Activated CD8-positive, alpha-beta T cell treated with anti-CD3 and anti-CD28 coated beads for 36 hours (primary cell): ENCODE measurements at regions not wholly inside any gene's neighbourhood (a gene's known extent, or its start where the extent isn't known, plus 50 kb on each side); places are given as distances from the start of the nearest gene placed in this dataset.

Experiments used
- ATAC-seq: fragments of 200-7000 bp; cut with Tn5 transposase; one replicate; pipeline ENCODE4 v1.10.0; 2021; ENCODE audit warnings: mild to moderate bottlenecking, moderate library complexity
- CTCF ChIA-PET: fragments of 350-600 bp; sonication (Branson Sonifier 250); formaldehyde crosslinking; loops from one replicate; lab custom pipeline; 2021; ENCODE audit warnings: antibody characterized with exemption; lab: Charles Lee
- POLR2A ChIA-PET: fragments of 350-600 bp; sonication (Branson Sonifier 250); formaldehyde crosslinking; loops from one replicate; lab custom pipeline; 2021; ENCODE audit warnings: antibody characterized with exemption; lab: Charles Lee
- DNase-seq: peaks from one replicate; pipeline ENCODE4 v3.0.0-alpha.2; 2020
- H3K27ac Mint-ChIP-seq: one replicate; pipeline ENCODE4 v1.8.0; 2021; ENCODE audit warnings: mild to moderate bottlenecking, mixed read lengths
- H3K27me3 Mint-ChIP-seq: one replicate; pipeline ENCODE4 v1.8.0; 2021; ENCODE audit warnings: mixed read lengths
- H3K36me3 Mint-ChIP-seq: one replicate; pipeline ENCODE4 v1.8.0; 2021; ENCODE audit warnings: low read depth, mixed read lengths
- H3K4me1 Mint-ChIP-seq: one replicate; pipeline ENCODE4 v1.8.0; 2021; ENCODE audit warnings: low read depth, mixed read lengths
- H3K4me3 Mint-ChIP-seq: one replicate; pipeline ENCODE4 v1.8.0; 2021; ENCODE audit warnings: mild to moderate bottlenecking, moderate library complexity, mixed read lengths
- H3K9me3 Mint-ChIP-seq: one replicate; pipeline ENCODE4 v1.8.0; 2021; ENCODE audit warnings: mixed read lengths
- intact Hi-C: fragments of 100-400 bp; cut with micrococcal nuclease; formaldehyde crosslinking; loops from one replicate; pipeline ENCODE4 v1.10.0; 2022
- TF ChIP-seq, protein P1 (sequence below): fragments of 200-600 bp; IDR thresholded peaks from one replicate; pipeline ENCODE4 v1.8.0; 2022; ENCODE audit warnings: antibody characterized with exemption, mild to moderate bottlenecking

- TF ChIP-seq, protein P1, sequence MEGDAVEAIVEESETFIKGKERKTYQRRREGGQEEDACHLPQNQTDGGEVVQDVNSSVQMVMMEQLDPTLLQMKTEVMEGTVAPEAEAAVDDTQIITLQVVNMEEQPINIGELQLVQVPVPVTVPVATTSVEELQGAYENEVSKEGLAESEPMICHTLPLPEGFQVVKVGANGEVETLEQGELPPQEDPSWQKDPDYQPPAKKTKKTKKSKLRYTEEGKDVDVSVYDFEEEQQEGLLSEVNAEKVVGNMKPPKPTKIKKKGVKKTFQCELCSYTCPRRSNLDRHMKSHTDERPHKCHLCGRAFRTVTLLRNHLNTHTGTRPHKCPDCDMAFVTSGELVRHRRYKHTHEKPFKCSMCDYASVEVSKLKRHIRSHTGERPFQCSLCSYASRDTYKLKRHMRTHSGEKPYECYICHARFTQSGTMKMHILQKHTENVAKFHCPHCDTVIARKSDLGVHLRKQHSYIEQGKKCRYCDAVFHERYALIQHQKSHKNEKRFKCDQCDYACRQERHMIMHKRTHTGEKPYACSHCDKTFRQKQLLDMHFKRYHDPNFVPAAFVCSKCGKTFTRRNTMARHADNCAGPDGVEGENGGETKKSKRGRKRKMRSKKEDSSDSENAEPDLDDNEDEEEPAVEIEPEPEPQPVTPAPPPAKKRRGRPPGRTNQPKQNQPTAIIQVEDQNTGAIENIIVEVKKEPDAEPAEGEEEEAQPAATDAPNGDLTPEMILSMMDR: no peak
- Mint-ChIP-seq H3K4me1 (no peaks in the 10 kb centered on the region), H3K27me3 (no peaks in the 10 kb centered on the region), H3K9me3 (no peaks in the 10 kb centered on the region), H3K36me3 (no peaks in the 10 kb centered on the region), H3K27ac (no peak overlapping the region), H3K4me3 (no peak overlapping the region)
- ATAC-seq (no peak), DNase-seq (no peak)
- ChIA-PET POLR2A (no interaction called here), CTCF (no interaction called here)
- intact Hi-C loops: no loop called here
Observed at GRCh38 chr10:83965473-83965872, 173.8 kb upstream of the GHITM start.

DNA sequence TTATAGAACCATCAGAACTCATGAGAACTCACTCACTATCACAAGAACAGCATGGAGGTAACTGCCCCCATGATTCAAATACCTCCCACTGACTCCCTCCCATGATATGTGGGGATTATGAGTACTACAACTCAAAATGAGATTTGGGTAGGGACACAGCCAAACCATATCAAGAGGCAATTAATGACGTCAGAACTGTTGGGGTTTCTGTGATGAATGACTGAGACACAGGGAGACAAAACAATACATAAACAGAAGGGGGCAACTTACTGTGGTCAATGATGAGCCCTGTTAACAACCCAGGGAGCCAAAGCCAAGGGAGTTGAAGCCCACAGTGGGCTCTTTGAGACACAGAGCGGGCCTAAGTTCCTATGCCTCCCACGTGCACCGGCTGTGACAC is 171.3 kb upstream of the GHITM start:
- H3K4me3 Mint-ChIP-seq: no peak overlapping the region
- TF ChIP-seq, protein P1: no peak
- CTCF ChIA-PET: no interaction called here
- no peak overlapping the region for H3K27ac Mint-ChIP-seq
- no peak for DNase-seq
- POLR2A ChIA-PET: no interaction called here
- H3K27me3 Mint-ChIP-seq: no peaks in the 10 kb centered on the region
- no peaks in the 10 kb centered on the region for H3K4me1 Mint-ChIP-seq
- H3K36me3 Mint-ChIP-seq: no peaks in the 10 kb centered on the region
- ATAC-seq: no peak
- no peaks in the 10 kb centered on the region for H3K9me3 Mint-ChIP-seq
- intact Hi-C loops: no loop called here

DNA sequence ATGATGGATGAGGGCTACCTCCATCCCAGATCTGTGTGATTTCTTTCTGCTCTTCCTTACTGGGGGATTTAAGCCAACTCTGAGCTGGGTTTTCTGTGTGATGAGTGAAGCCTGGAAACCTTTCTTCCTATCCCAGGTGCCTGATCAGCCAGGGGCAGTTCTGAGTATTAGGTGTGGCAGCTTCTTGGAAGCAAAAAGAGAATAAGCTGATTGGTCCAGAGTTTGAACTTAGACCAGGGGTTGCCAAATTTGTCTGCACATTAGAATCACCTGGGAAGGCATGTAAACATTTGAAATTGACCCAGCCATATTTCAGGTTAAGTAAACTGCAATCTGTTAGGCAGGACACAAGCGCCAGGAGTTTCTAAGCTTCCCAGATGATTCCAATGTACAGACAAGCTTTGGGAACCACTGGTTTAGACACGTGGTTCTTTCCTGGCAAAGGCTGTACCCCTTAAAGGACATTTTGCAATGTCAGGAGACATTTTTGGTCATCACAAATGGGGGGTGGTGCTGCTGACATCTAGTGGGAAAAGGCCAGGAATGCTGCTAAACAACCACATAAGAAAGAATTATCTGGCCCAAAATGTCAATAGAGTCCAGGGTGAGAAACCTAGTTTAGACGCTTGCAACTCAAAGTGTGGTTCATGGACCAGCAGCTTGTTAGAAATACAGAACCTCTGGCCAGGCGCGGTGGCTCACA is 160.5 kb upstream of the GHITM start:
- intact Hi-C loops: no loop called here
- Mint-ChIP-seq H3K36me3 (no peaks in the 10 kb centered on the region), H3K4me1 (no peaks in the 10 kb centered on the region), H3K27ac (no peak overlapping the region), H3K27me3 (no peaks in the 10 kb centered on the region), H3K4me3 (no peak overlapping the region), H3K9me3 (no peaks in the 10 kb centered on the region)
- ChIA-PET POLR2A (no interaction called here), CTCF (no interaction called here)
- TF ChIP-seq, protein P1: no peak
- DNase-seq (no peak), ATAC-seq (no peak)

- no peak for DNase-seq
- Mint-ChIP-seq H3K27ac (no peak overlapping the region), H3K36me3 (no peaks in the 10 kb centered on the region), H3K4me3 (no peak overlapping the region), H3K9me3 (no peaks in the 10 kb centered on the region), H3K27me3 (no peaks in the 10 kb centered on the region), H3K4me1 (no peaks in the 10 kb centered on the region)
- TF ChIP-seq, protein P1: no peak
- intact Hi-C loops: no loop called here
- no peak for ATAC-seq
- CTCF ChIA-PET: no interaction called here
- POLR2A ChIA-PET: no interaction called here
Observed at GRCh38 chr10:83982812-83983211, 156.5 kb upstream of the GHITM start.

GRCh38 chr10:83983578-83984255 is 155.6 kb upstream of the GHITM start:
- ATAC-seq (no peak), DNase-seq (no peak)
- intact Hi-C loops: no loop called here
- no peaks in the 10 kb centered on the region for H3K9me3 Mint-ChIP-seq
- no peaks in the 10 kb centered on the region for H3K4me1 Mint-ChIP-seq
- TF ChIP-seq, protein P1: no peak
- no peak overlapping the region for H3K27ac Mint-ChIP-seq
- POLR2A ChIA-PET: interaction anchor here (0.7 kb wide), 1 partner anchor 39 kb away, joined by 3 read pairs; no protein-coding TSS in a partner anchor
- no peaks in the 10 kb centered on the region for H3K36me3 Mint-ChIP-seq
- no peak overlapping the region for H3K4me3 Mint-ChIP-seq
- CTCF ChIA-PET: no interaction called here
- no peaks in the 10 kb centered on the region for H3K27me3 Mint-ChIP-seq
